OCI-LY1 (cell line): ENCODE measurements at regions not wholly inside any gene's neighbourhood (a gene's known extent, or its start where the extent isn't known, plus 50 kb on each side); places are given as distances from the start of the nearest gene placed in this dataset.

Experiments used
- EZH2 ChIP-seq: fragments of 200-600 bp; sonication (generic), shearing (Covaris generic); IDR thresholded peaks from 2 replicates; pipeline ENCODE4 v1.8.0; 2017; ENCODE audit warnings: borderline replicate concordance, mixed run types, mild to moderate bottlenecking, antibody characterized with exemption, low read length, moderate library complexity, mixed read lengths
- TF ChIP-seq, protein P1 (sequence below): fragments of 200-600 bp; sonication (generic), shearing (Covaris generic); IDR thresholded peaks from 2 replicates; pipeline ENCODE4 v1.5.1; 2017; ENCODE audit warnings: mild to moderate bottlenecking, antibody characterized with exemption, low read length, moderate library complexity, mixed read lengths

DNA sequence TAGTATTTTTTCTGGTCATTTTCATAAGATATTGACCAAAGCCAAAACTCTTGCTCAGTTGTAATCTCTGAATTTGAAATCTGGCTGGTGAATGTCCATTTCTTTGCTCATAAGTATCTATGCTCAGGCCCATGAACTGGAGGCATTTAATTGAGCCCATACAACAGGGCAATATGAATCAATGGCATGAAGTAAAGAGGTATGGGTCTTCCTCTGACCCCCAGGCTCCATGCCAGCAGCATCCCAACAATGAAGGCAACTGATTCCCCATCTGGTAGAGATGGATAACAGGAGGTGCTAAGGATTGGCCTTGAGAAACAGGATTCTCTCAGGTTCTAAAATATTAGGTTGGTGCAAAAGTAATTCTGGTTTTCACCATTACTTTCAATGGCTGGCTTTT lies 330.8 kb downstream of the LIG4 start:
- TF ChIP-seq, protein P1, sequence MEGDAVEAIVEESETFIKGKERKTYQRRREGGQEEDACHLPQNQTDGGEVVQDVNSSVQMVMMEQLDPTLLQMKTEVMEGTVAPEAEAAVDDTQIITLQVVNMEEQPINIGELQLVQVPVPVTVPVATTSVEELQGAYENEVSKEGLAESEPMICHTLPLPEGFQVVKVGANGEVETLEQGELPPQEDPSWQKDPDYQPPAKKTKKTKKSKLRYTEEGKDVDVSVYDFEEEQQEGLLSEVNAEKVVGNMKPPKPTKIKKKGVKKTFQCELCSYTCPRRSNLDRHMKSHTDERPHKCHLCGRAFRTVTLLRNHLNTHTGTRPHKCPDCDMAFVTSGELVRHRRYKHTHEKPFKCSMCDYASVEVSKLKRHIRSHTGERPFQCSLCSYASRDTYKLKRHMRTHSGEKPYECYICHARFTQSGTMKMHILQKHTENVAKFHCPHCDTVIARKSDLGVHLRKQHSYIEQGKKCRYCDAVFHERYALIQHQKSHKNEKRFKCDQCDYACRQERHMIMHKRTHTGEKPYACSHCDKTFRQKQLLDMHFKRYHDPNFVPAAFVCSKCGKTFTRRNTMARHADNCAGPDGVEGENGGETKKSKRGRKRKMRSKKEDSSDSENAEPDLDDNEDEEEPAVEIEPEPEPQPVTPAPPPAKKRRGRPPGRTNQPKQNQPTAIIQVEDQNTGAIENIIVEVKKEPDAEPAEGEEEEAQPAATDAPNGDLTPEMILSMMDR, result no peak
- no peak for TF ChIP-seq EZH2
